ENCODE measurements at regions not wholly inside any gene's neighbourhood (a gene's known extent, or its start where the extent isn't known, plus 50 kb on each side); places are given as distances from the start of the nearest gene placed in this dataset.
A peak's percentile ranks its signal among the peaks of the same experiment; 100 is the strongest.

- no peak for DNase-seq (ENCODE audit: low spot score)
These were observed 463.3 kb upstream of the DMAC1 start for GRCh38 chr9:8262625-8263622.

GRCh38 chr9:8261737-8262136 lies 462.2 kb upstream of the DMAC1 start:
- peak; percentile 2 for DNase-seq (ENCODE audit: low spot score)

- no peak for DNase-seq (ENCODE audit: low spot score)
These were observed 459.4 kb upstream of the DMAC1 start for GRCh38 chr9:8259028-8259427.

GRCh38 chr9:8256880-8257279 lies 457.3 kb upstream of the DMAC1 start:
- no peak for DNase-seq (ENCODE audit: low spot score)

- DNase-seq (ENCODE audit: low spot score): no peak
These were observed 456.3 kb upstream of the DMAC1 start for GRCh38 chr9:8255850-8256249.

GRCh38 chr9:8254541-8254940 lies 455.0 kb upstream of the DMAC1 start:
- DNase-seq (ENCODE audit: low spot score): no peak

- no peak for DNase-seq (ENCODE audit: low spot score)
These were observed 452.9 kb upstream of the DMAC1 start for GRCh38 chr9:8252445-8252844.

- DNase-seq (ENCODE audit: low spot score): no peak
These were observed 452.0 kb upstream of the DMAC1 start for GRCh38 chr9:8251566-8251965.

- no peak for DNase-seq (ENCODE audit: low spot score)
These were observed 445.0 kb upstream of the DMAC1 start for GRCh38 chr9:8244505-8245092.

- no peak for DNase-seq (ENCODE audit: low spot score)
These were observed 441.6 kb upstream of the DMAC1 start for GRCh38 chr9:8241201-8241600.

- no peak for DNase-seq (ENCODE audit: low spot score)
These were observed 437.5 kb upstream of the DMAC1 start for GRCh38 chr9:8237096-8237495.

- no peak for DNase-seq (ENCODE audit: low spot score)
These were observed 435.9 kb upstream of the DMAC1 start for GRCh38 chr9:8235489-8235888.

GRCh38 chr9:8234316-8234715 lies 434.7 kb upstream of the DMAC1 start:
- no peak for DNase-seq (ENCODE audit: low spot score)

- DNase-seq (ENCODE audit: low spot score): no peak
These were observed 433.1 kb upstream of the DMAC1 start for GRCh38 chr9:8232726-8233125.

- no peak for DNase-seq (ENCODE audit: low spot score)
These were observed 429.6 kb upstream of the DMAC1 start for GRCh38 chr9:8229226-8229625.

- DNase-seq (ENCODE audit: low spot score): no peak
These were observed 424.8 kb upstream of the DMAC1 start for GRCh38 chr9:8224381-8224801.

- DNase-seq (ENCODE audit: low spot score): no peak
These were observed 424.3 kb upstream of the DMAC1 start for GRCh38 chr9:8223861-8224260.

GRCh38 chr9:8221462-8221861 lies 421.9 kb upstream of the DMAC1 start:
- no peak for DNase-seq (ENCODE audit: low spot score)

GRCh38 chr9:8208465-8208864 lies 408.9 kb upstream of the DMAC1 start:
- no peak for DNase-seq (ENCODE audit: low spot score)

- DNase-seq (ENCODE audit: low spot score): no peak
These were observed 408.0 kb upstream of the DMAC1 start for GRCh38 chr9:8207596-8207995.

GRCh38 chr9:8206720-8207119 lies 407.1 kb upstream of the DMAC1 start:
- no peak for DNase-seq (ENCODE audit: low spot score)

- DNase-seq (ENCODE audit: low spot score): no peak
These were observed 406.0 kb upstream of the DMAC1 start for GRCh38 chr9:8205576-8205975.

- no peak for DNase-seq (ENCODE audit: low spot score)
These were observed 390.3 kb upstream of the DMAC1 start for GRCh38 chr9:8189881-8190280.

All from germinal center (tissue), 1 donor.